RPMI8226 (cell line): ENCODE measurements at regions not wholly inside any gene's neighbourhood (a gene's known extent, or its start where the extent isn't known, plus 50 kb on each side); places are given as distances from the start of the nearest gene placed in this dataset.

Source experiments
- DNase-seq: peaks from one replicate; pipeline ENCODE4 v3.0.0-alpha.2; 2015

DNA sequence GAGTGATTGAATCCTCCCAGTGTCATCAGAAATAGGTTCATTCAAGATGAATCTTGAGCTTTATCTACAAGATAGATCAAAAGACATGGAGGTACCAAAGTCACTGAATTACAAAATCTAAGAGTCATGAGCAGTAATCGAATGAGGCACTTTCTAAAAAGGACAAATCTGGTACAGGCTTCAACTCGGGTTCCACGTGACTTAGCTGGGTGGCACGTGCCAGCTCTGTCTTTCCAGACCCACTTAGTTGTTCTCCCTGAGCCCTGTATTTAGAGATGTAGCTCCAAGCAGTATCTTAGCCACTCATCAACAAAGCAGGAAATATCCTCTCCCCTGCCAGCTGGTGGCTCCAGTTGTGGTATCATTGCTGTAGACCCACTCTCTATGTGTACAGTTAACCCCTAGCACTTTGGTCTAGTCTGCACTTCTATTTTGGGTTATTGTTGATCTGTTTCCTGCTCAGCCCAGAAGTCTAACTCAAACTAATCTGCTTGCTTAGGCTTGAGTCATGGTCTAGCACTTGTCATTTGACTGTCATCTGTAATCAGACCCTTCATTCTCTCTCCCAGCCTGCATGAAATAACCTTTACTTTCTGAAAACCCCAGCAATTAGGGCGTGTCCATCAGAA, 528.7 kb downstream of the ETS1 start:
- DNase-seq, result peak; percentile 19

DNA sequence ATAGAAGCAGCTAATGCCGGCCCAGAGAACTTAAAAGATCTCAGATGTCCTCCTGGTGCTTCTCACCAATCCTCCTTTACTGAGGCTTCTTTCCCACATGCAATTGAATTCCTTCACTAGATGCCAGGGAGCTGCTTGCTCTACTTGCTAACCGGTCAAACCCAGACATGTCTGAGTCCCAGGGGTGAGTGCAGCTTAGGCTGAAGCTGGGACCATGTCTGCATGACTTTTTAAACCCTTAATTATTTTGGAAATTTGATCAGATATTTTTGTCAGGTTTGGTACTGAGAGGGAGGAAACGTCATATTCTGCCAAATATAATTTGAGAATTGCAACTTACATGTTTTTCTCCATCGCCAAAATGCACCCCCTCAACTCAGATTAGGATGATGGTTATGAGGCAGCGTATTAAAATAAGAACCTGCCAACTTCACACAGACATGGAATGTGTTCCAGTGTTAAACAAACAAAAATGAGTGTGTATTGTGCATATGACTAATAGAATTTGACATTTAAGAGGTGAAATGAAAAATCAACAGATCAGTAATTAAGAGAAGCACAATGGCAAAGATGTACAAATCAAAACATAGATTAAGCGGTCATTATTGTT, 529.5 kb downstream of the ETS1 start:
- no peak for DNase-seq

- DNase-seq, result no peak
These were observed 531.7 kb downstream of the ETS1 start for GRCh38 chr11:128055576-128056217.

DNA sequence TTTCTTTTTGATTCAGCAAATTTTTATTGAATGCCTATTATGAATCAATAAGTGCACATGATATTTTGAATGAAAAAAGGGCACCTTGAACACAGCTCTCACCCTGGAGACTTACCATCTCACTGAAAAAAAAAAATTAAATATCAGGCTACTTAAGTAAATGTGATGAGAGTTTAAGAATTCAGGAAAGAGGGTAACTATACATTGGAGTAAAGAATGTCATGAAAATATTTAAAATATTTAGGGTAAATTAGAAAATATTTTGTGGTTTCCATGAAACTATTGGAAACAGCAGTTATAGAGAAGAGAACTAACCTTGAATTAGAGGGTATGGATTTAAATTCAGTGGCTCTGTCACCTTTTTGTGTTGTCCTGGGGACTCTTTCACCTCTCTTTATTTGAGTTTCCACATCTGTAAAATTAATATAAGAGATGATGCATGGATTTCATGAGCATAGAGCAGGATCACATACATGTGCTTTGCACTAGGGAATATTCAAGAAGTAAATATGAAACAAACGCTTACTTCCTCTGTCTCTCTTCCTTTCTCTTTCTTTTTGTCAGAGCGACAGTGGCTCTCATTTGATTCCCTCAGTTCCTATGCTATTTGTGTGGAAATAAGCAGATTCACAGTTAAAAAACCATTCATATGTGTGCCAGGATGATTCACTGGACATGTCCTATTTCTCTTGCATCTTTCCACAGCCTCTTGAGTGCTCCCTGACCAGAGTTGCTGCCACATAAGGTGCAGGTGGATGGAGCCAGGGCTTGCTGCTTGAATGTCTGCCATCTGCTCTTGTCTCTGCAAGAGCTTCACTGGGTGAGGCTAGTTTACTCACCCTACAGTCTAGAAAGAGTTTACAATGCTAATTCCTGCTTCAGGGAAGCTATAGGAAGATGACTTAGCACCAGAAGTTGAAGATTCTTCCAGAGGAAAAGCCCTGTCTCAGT, 533.1 kb downstream of the ETS1 start:
- DNase-seq, result no peak

GRCh38 chr11:128052912-128053641, 534.3 kb downstream of the ETS1 start:
- no peak for DNase-seq

GRCh38 chr11:128048121-128048520, 539.2 kb downstream of the ETS1 start:
- no peak for DNase-seq

DNA sequence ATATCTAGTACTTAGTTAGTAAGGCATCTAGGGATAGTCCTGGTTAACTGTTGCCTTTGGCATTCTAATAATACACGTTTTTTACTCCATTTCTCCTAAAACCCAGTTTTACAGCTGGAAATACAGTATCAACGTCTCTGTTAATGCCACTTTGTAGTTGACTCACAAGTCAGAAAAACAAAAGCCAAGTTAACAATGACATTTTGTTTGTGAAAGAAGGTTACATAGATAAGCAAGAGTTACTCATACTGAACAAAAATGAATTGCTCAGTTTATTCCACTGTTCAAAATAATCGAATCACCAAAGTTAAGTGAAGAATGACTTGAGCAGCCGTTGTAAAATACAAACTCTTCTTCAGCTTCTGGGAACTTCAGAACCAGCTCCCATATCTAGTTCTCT, 540.3 kb downstream of the ETS1 start:
- DNase-seq, result no peak

DNA sequence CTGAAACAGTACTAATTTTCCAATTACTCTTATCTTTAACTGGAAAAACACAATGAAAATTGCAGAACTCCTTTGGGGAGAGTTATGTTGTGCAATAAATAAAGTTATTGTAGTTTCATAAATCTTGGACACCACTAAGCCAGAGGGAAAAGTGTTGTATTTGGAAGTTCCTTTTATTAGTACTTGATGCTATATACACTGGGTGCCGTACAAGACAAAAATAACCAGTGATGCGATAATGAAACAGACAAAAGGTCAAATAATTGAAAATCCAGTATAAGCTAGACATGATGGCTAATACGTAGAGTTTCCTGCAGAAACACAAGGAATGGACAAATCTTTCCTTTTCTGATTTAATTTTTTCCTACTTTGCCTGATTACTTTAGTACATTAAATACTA, 541.1 kb downstream of the ETS1 start:
- DNase-seq, result no peak

- no peak for DNase-seq
These were observed 542.1 kb downstream of the ETS1 start for GRCh38 chr11:128045094-128045725.

GRCh38 chr11:128042290-128042751, 545.0 kb downstream of the ETS1 start:
- DNase-seq, result no peak

DNA sequence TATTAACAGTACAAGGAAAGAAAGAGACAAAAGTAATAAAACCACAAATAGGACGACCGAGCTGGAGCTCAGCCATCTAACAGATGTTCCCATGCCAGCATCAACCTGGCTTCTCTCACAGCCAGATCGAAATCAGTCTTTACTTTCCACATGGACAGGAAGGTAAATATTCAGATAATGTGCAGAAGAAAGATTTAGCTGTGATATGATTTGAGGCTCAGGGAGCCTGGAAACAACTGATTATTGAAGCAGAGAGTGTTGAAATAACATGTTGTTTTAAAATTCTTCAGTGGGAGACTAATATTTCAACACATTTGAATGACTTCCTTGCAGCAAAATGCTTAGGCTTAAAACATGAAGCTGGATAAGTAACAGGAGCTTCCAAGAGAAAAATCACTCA, 546.8 kb downstream of the ETS1 start:
- no peak for DNase-seq

GRCh38 chr11:128039140-128040021, 548.0 kb downstream of the ETS1 start:
- DNase-seq, result peak; percentile 63

GRCh38 chr11:128036556-128037093, 550.7 kb downstream of the ETS1 start:
- DNase-seq, result no peak

DNA sequence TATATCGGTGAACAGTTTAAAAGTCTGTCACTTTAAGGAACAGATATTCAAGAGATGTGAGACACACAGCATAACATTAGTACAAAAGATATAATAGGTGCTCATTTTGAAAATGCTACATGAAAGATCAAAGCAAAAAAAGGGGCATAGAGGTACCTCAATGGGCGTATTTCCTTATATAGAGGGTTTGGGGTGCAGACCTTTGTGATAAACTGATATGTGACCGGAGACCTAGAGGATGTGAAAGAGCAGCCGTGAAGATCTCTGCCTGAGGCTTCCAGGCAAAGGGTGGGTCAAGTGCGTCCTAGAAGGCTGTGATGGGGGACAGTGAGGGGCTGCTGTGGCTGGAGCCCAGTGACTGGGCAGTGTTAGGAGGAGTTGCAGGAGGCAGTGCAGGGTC, 551.4 kb downstream of the ETS1 start:
- DNase-seq, result no peak

- DNase-seq, result peak; percentile 56
These were observed 555.7 kb downstream of the ETS1 start for GRCh38 chr11:128031538-128032134.

GRCh38 chr11:128029219-128029722, 558.1 kb downstream of the ETS1 start:
- DNase-seq, result no peak

GRCh38 chr11:128026596-128026995, 560.8 kb downstream of the ETS1 start:
- no peak for DNase-seq

- DNase-seq, result no peak
These were observed 564.6 kb downstream of the ETS1 start for GRCh38 chr11:128022761-128023160.

GRCh38 chr11:128022007-128022368, 565.4 kb downstream of the ETS1 start:
- DNase-seq, result no peak
